H9 (cell line): ENCODE measurements at regions not wholly inside any gene's neighbourhood (a gene's known extent, or its start where the extent isn't known, plus 50 kb on each side); places are given as distances from the start of the nearest gene placed in this dataset.

Source experiments
- DNase-seq: peaks from one replicate; pipeline ENCODE4 v3.0.0-alpha.2; 2017
- H2AFZ ChIP-seq: one replicate; pipeline ENCODE4 v1.6.1; 2013; ENCODE audit warnings: mild to moderate bottlenecking, low read length, control low read depth, moderate library complexity
- H2AK5ac ChIP-seq: 2 replicates; pipeline ENCODE4 v1.6.1; 2013; ENCODE audit warnings: low read length, control low read depth, mixed read lengths; ENCODE audit not compliant: insufficient read length
- H2BK120ac ChIP-seq: one replicate; pipeline ENCODE4 v1.6.1; 2013; ENCODE audit warnings: low read depth, mild to moderate bottlenecking, low read length, control low read depth, inconsistent platforms; ENCODE audit not compliant: poor library complexity, severe bottlenecking
- H2BK12ac ChIP-seq: 2 replicates; pipeline ENCODE4 v1.6.1; 2013; ENCODE audit warnings: low read length, control low read depth, mixed read lengths, low read depth; ENCODE audit not compliant: insufficient read length
- H2BK15ac ChIP-seq: 2 replicates; pipeline ENCODE4 v1.6.1; 2013; ENCODE audit warnings: low read depth, low read length, control low read depth
- H2BK20ac ChIP-seq: one replicate; pipeline ENCODE4 v1.6.1; 2013; ENCODE audit warnings: low read depth, mild to moderate bottlenecking, low read length, control low read depth, inconsistent platforms; ENCODE audit not compliant: poor library complexity, severe bottlenecking
- H2BK5ac ChIP-seq: 2 replicates; pipeline ENCODE4 v1.6.1; 2013; ENCODE audit warnings: low read length, control low read depth, mixed read lengths; ENCODE audit not compliant: insufficient read length
- H3K14ac ChIP-seq: 2 replicates; pipeline ENCODE4 v1.6.1; 2013; ENCODE audit warnings: low read length, control low read depth; ENCODE audit not compliant: insufficient read depth
- H3K18ac ChIP-seq: 2 replicates; pipeline ENCODE4 v1.6.1; 2013; ENCODE audit warnings: low read depth, mild to moderate bottlenecking, mixed read lengths, low read length, control low read depth; ENCODE audit not compliant: insufficient read length
- H3K23ac ChIP-seq: 2 replicates; pipeline ENCODE4 v1.6.1; 2013; ENCODE audit warnings: low read length, control low read depth, mixed read lengths, low read depth; ENCODE audit not compliant: insufficient read length
- H3K23me2 ChIP-seq: 2 replicates; pipeline ENCODE4 v1.6.1; 2013; ENCODE audit warnings: low read depth, mild to moderate bottlenecking, mixed read lengths, low read length, control low read depth; ENCODE audit not compliant: insufficient read length, poor library complexity, severe bottlenecking
- H3K27ac ChIP-seq: 2 replicates; pipeline ENCODE4 v1.5.1; 2013; ENCODE audit warnings: low read length, control low read depth, mixed read lengths, low read depth; ENCODE audit not compliant: insufficient read length
- H3K27me3 ChIP-seq: 2 replicates; pipeline ENCODE4 v1.6.1; 2013; ENCODE audit warnings: low read length, control low read depth, inconsistent platforms; ENCODE audit not compliant: insufficient read depth
- H3K4ac ChIP-seq: 2 replicates; pipeline ENCODE4 v1.6.1; 2013; ENCODE audit warnings: low read depth, mild to moderate bottlenecking, control low read depth, inconsistent platforms, low read length, moderate library complexity
- H3K4me1 ChIP-seq: 2 replicates; pipeline ENCODE4 v1.6.1; 2013; ENCODE audit warnings: low read length, control low read depth, inconsistent platforms; ENCODE audit not compliant: insufficient read depth
- H3K4me2 ChIP-seq: 2 replicates; pipeline ENCODE4 v1.6.1; 2013; ENCODE audit warnings: low read length, control low read depth, mixed read lengths; ENCODE audit not compliant: insufficient read length, insufficient read depth
- H3K56ac ChIP-seq: 2 replicates; pipeline ENCODE4 v1.6.1; 2013; ENCODE audit warnings: low read depth, mild to moderate bottlenecking, mixed read lengths, low read length, control low read depth; ENCODE audit not compliant: insufficient read length
- H3K79me1 ChIP-seq: 2 replicates; pipeline ENCODE4 v1.6.1; 2013; ENCODE audit warnings: low read depth, mild to moderate bottlenecking, moderate library complexity, low read length, control low read depth, inconsistent platforms; ENCODE audit not compliant: insufficient read depth, poor library complexity, severe bottlenecking
- H3K79me2 ChIP-seq: 2 replicates; pipeline ENCODE4 v1.6.1; 2013; ENCODE audit warnings: low read length, control low read depth, inconsistent platforms; ENCODE audit not compliant: insufficient read depth
- H3K9ac ChIP-seq: 2 replicates; pipeline ENCODE4 v1.6.1; 2013; ENCODE audit warnings: low read length, control low read depth, mixed read lengths; ENCODE audit not compliant: insufficient read length; ENCODE audit errors: extremely low read depth
- H3K9me3 ChIP-seq: one replicate; pipeline ENCODE4 v1.6.1; 2013; ENCODE audit warnings: low read depth, low read length, inconsistent platforms; ENCODE audit not compliant: control insufficient read depth
- H3T11ph ChIP-seq: one replicate; pipeline ENCODE4 v1.6.1; 2013; ENCODE audit warnings: mild to moderate bottlenecking, low read length, control low read depth, inconsistent platforms
- H4K20me1 ChIP-seq: one replicate; pipeline ENCODE4 v1.6.1; 2013; ENCODE audit not compliant: control insufficient read depth, insufficient read length, insufficient read depth
- H4K5ac ChIP-seq: 2 replicates; pipeline ENCODE4 v1.6.1; 2013; ENCODE audit warnings: low read depth, mild to moderate bottlenecking, mixed read lengths, low read length, control low read depth; ENCODE audit not compliant: insufficient read length
- H4K8ac ChIP-seq: replicated peaks from 2 replicates; pipeline ENCODE4 v1.6.1; 2013; ENCODE audit warnings: low read length, control low read depth, mixed read lengths, low read depth; ENCODE audit not compliant: insufficient read length
- H4K91ac ChIP-seq: 2 replicates; pipeline ENCODE4 v1.6.1; 2013; ENCODE audit warnings: low read depth, mild to moderate bottlenecking, moderate library complexity, mixed read lengths, low read length, control low read depth; ENCODE audit not compliant: insufficient read length
- H3K27ac Mint-ChIP-seq, 3 experiments: 2 replicates in 2 of 3; 3 replicates in 1 of 3; pipeline ENCODE4 v1.8.0; 2020 to 2021; ENCODE audit warnings: mixed read lengths in 3 of 3, mild to moderate bottlenecking in 1 of 3, moderate library complexity in 1 of 3
- H3K27me3 Mint-ChIP-seq: 2 replicates; pipeline ENCODE4 v1.8.0; 2021; ENCODE audit warnings: low read depth, mild to moderate bottlenecking, moderate library complexity, mixed read lengths
- H3K36me3 Mint-ChIP-seq, 3 experiments: 2 replicates in 2 of 3; 3 replicates in 1 of 3; pipeline ENCODE4 v1.8.0; 2020 to 2021; ENCODE audit warnings: low read depth in 3 of 3, mixed read lengths in 3 of 3; ENCODE audit not compliant: insufficient read depth in 1 of 3
- H3K4me1 Mint-ChIP-seq, 2 experiments: 2 replicates each; pipeline ENCODE4 v1.8.0; 2020; ENCODE audit warnings: mixed read lengths in 2 of 2
- H3K4me3 Mint-ChIP-seq, 2 experiments: 2 replicates in 1 of 2; 3 replicates in 1 of 2; pipeline ENCODE4 v1.8.0; 2020 to 2021; ENCODE audit warnings: mild to moderate bottlenecking in 2 of 2, mixed read lengths in 2 of 2, moderate library complexity in 1 of 2
- H3K9me3 Mint-ChIP-seq, 2 experiments: 2 replicates in 1 of 2; 3 replicates in 1 of 2; pipeline ENCODE4 v1.8.0; 2020; ENCODE audit warnings: mild to moderate bottlenecking in 2 of 2, mixed read lengths in 2 of 2, moderate library complexity in 1 of 2
- WGBS: extraction: QIAGEN DNeasy Blood & Tissue Kit; methylation state at CpG from one replicate; pipeline ENCODE4 v1.1.7; 2013; ENCODE audit warnings: missing lambda C conversion rate, low lambda C conversion rate, mixed read lengths; ENCODE audit not compliant: insufficient read length; ENCODE audit errors: extremely low coverage; 5-methylcytosine and 5-hydroxymethylcytosine counted together
- TF ChIP-seq, protein P1 (sequence below): fragments of 200-600 bp; sonication (generic); conservative IDR thresholded peaks from 3 replicates; pipeline ENCODE4 v1.8.0; 2021; ENCODE audit warnings: antibody characterized with exemption, mild to moderate bottlenecking

DNA sequence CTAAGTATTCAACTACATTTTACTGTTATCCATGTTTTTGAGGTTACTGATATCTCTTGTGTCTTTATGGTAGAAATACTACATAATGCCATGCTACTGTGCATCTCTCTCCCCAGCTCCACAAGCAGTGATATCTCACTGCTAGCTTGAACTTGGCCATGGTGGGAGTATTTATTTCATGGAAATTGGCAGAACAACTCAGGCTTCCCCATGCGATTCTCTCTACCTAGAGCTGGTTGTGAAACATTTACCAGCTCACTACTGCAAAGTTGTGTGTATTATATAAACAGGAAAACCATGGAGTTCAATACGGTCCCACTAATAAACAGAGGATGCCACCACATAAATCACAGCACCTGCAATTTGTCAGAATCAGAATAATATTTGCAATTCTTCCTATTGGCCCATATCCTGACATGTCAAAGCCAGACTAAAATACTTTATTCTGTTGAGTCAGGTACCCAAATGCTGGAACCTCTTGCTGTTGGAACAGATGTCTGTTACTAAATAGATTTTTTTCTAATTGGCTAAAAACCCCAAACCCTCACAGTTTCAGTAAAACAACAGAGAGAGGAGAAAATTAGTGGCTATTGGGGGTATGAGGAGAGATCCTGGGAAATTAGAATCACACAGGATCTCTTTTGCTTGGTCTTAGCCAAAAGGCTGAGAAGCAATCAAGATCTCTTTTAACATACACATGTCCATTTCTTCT is 91.4 kb upstream of the SLC10A2 start:
- H3K4me1 Mint-ChIP-seq = peaks cover 4 to 6% of the 10 kb centered on the region in 2 experiments; a peak in 3 of 4 replicates
- H3K27me3 ChIP-seq = no peaks in the 10 kb centered on the region

More for the DNA sequence above, 91.4 kb upstream of the SLC10A2 start:
- no peak overlapping the region for H3K4ac ChIP-seq
- H3K79me2 ChIP-seq = no peaks in the 10 kb centered on the region
- no peaks in the 10 kb centered on the region; the same call in 1 of the 2 replicates for H3K27me3 Mint-ChIP-seq
- no peak overlapping the region for H2BK15ac ChIP-seq
- no peak overlapping the region for H2BK20ac ChIP-seq
- no peak overlapping the region for H3K14ac ChIP-seq
- no peaks in the 10 kb centered on the region; the same call in 1 of the 2 replicates for H3K4me1 ChIP-seq
- H3K36me3 Mint-ChIP-seq = no peaks in the 10 kb centered on the region
- no peaks in the 10 kb centered on the region for H3K23me2 ChIP-seq
- no peak overlapping the region for H2BK120ac ChIP-seq
- no peak overlapping the region for H2BK5ac ChIP-seq
- no peak overlapping the region for H3K4me2 ChIP-seq
- H3K23ac ChIP-seq = no peak overlapping the region
- H3K56ac ChIP-seq = no peak overlapping the region
- H3T11ph ChIP-seq = no peak overlapping the region
- no peak overlapping the region for H3K9ac ChIP-seq
- no peak overlapping the region for H4K8ac ChIP-seq
- no peak overlapping the region for H2AFZ ChIP-seq
- no peaks in the 10 kb centered on the region; a peak in 1 of 5 replicates for H3K9me3 Mint-ChIP-seq
- H3K79me1 ChIP-seq = no peaks in the 10 kb centered on the region
- no peak overlapping the region for H3K27ac ChIP-seq
- H3K18ac ChIP-seq = no peak overlapping the region
- H3K27ac Mint-ChIP-seq = no peak overlapping the region
- no peak for DNase-seq
- H4K5ac ChIP-seq = no peak overlapping the region
- no peaks in the 10 kb centered on the region for H3K9me3 ChIP-seq
- H4K91ac ChIP-seq = no peak overlapping the region
- H2AK5ac ChIP-seq = no peak overlapping the region
- H2BK12ac ChIP-seq = no peak overlapping the region
- no peak overlapping the region for H3K4me3 Mint-ChIP-seq
- no CpG with 5 or more reads among the region's 2 CpGs for WGBS
- no peaks in the 10 kb centered on the region for H4K20me1 ChIP-seq
- TF ChIP-seq, protein P1, sequence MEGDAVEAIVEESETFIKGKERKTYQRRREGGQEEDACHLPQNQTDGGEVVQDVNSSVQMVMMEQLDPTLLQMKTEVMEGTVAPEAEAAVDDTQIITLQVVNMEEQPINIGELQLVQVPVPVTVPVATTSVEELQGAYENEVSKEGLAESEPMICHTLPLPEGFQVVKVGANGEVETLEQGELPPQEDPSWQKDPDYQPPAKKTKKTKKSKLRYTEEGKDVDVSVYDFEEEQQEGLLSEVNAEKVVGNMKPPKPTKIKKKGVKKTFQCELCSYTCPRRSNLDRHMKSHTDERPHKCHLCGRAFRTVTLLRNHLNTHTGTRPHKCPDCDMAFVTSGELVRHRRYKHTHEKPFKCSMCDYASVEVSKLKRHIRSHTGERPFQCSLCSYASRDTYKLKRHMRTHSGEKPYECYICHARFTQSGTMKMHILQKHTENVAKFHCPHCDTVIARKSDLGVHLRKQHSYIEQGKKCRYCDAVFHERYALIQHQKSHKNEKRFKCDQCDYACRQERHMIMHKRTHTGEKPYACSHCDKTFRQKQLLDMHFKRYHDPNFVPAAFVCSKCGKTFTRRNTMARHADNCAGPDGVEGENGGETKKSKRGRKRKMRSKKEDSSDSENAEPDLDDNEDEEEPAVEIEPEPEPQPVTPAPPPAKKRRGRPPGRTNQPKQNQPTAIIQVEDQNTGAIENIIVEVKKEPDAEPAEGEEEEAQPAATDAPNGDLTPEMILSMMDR = no peak
